OCI-LY3 (cell line): ENCODE measurements at regions not wholly inside any gene's neighbourhood (a gene's known extent, or its start where the extent isn't known, plus 50 kb on each side); places are given as distances from the start of the nearest gene placed in this dataset.

Experiments used
- H2AFZ ChIP-seq: fragments of 200-600, 300-600 bp; shearing (Covaris generic); 2 replicates; pipeline ENCODE4 v1.6.0; 2014; ENCODE audit warnings: antibody characterized with exemption, low read depth, low read length
- H3K27ac ChIP-seq: fragments of 200-600, 300-600 bp; sonication (generic); 2 replicates; pipeline ENCODE4 v1.5.1; 2014; ENCODE audit warnings: mild to moderate bottlenecking, low read length, moderate library complexity, mixed read lengths
- H3K27me3 ChIP-seq: fragments of 200-600, 300-600 bp; sonication (generic); 2 replicates; pipeline ENCODE4 v1.6.1; 2014; ENCODE audit warnings: low read depth, low read length, mixed read lengths
- H3K36me3 ChIP-seq: fragments of 200-600, 300-600 bp; sonication (generic); replicated peaks from 2 replicates; pipeline ENCODE3; 2014; ENCODE audit warnings: low read depth, low read length, mixed read lengths
- H3K4me1 ChIP-seq: fragments of 300-600, 200-600 bp; sonication (generic); 2 replicates; pipeline ENCODE4 v1.6.1; 2014; ENCODE audit warnings: low read length, mixed read lengths
- H3K4me2 ChIP-seq: fragments of 200-600, 300-600 bp; sonication (generic); 2 replicates; pipeline ENCODE4 v1.6.1; 2014; ENCODE audit warnings: low read length, mixed read lengths
- H3K4me3 ChIP-seq: fragments of 300-600, 200-600 bp; sonication (generic); 2 replicates; pipeline ENCODE4 v1.5.1; 2014; ENCODE audit warnings: antibody characterized with exemption, mild to moderate bottlenecking, low read length, moderate library complexity
- H3K79me2 ChIP-seq: fragments of 300-600, 200-600 bp; shearing (Covaris generic); 2 replicates; pipeline ENCODE4 v1.6.1; 2014; ENCODE audit warnings: mild to moderate bottlenecking, low read length, mixed read lengths
- H3K9ac ChIP-seq: fragments of 300-600, 200-600 bp; shearing (Covaris generic); 2 replicates; pipeline ENCODE4 v1.6.0; 2014; ENCODE audit warnings: mild to moderate bottlenecking, low read length, moderate library complexity
- H3K9me3 ChIP-seq: fragments of 200-600, 300-600 bp; shearing (Covaris generic); 2 replicates; pipeline ENCODE4 v1.6.1; 2014; ENCODE audit warnings: low read length, mixed read lengths; ENCODE audit not compliant: insufficient read depth
- H4K20me1 ChIP-seq: fragments of 200-600, 300-600 bp; sonication (generic); 2 replicates; pipeline ENCODE4 v1.6.1; 2016; ENCODE audit warnings: low read length, mixed read lengths; ENCODE audit not compliant: insufficient read depth
- CTCF ChIP-seq: fragments of 200-600, 300-600 bp; sonication (generic); IDR thresholded peaks from 2 replicates; pipeline ENCODE4 v1.5.1; 2014; ENCODE audit warnings: antibody characterized with exemption, low read length, low read depth
- EZH2phosphoT487 ChIP-seq: fragments of 200-600 bp; shearing (Covaris generic); IDR thresholded peaks from 2 replicates; pipeline ENCODE4 v1.6.1; 2018; ENCODE audit warnings: antibody characterized with exemption, mixed run types, low read depth

GRCh38 chr18:34482204-34482603 is 227.9 kb upstream of the DTNA start:
- Histone ChIP-seq H4K20me1 (no peaks in the 10 kb centered on the region), H3K36me3 (no peaks in the 10 kb centered on the region), H2AFZ (no peak overlapping the region), H3K79me2 (no peaks in the 10 kb centered on the region), H3K4me3 (no peak overlapping the region), H3K4me2 (no peak overlapping the region), H3K27ac (no peak overlapping the region), H3K4me1 (peaks cover 8% of the 10 kb centered on the region; the same call in 1 of the 2 replicates), H3K27me3 (no peaks in the 10 kb centered on the region), H3K9ac (no peak overlapping the region), H3K9me3 (no peaks in the 10 kb centered on the region)
- TF ChIP-seq CTCF (no peak), EZH2phosphoT487 (no peak)

GRCh38 chr18:34483198-34483597 is 226.9 kb upstream of the DTNA start:
- Histone ChIP-seq H3K4me1 (peaks cover 12% of the 10 kb centered on the region; the same call in 1 of the 2 replicates), H3K9me3 (no peaks in the 10 kb centered on the region), H3K4me2 (no peak overlapping the region)

GRCh38 chr18:34491719-34492118 is 218.4 kb upstream of the DTNA start:
- Histone ChIP-seq H3K36me3 (no peaks in the 10 kb centered on the region), H3K4me1 (0 out of 2 replicates have a peak, but pooled peaks cover 4% of the 10 kb centered on the region), H3K9ac (no peak overlapping the region), H2AFZ (no peak overlapping the region), H3K27ac (no peak overlapping the region), H3K4me3 (no peak overlapping the region), H4K20me1 (no peaks in the 10 kb centered on the region), H3K4me2 (no peak overlapping the region), H3K79me2 (no peaks in the 10 kb centered on the region), H3K27me3 (no peaks in the 10 kb centered on the region), H3K9me3 (no peaks in the 10 kb centered on the region)
- no peak for TF ChIP-seq CTCF
- no peak for TF ChIP-seq EZH2phosphoT487

More at GRCh38 chr18:34483198-34483597, 226.9 kb upstream of the DTNA start:
- no peaks in the 10 kb centered on the region for H4K20me1 ChIP-seq
- no peak for TF ChIP-seq CTCF
- no peaks in the 10 kb centered on the region for H3K36me3 ChIP-seq
- no peaks in the 10 kb centered on the region for H3K79me2 ChIP-seq
- no peak overlapping the region for H3K27ac ChIP-seq
- no peak overlapping the region for H3K4me3 ChIP-seq
- no peak overlapping the region for H3K9ac ChIP-seq
- H3K27me3 ChIP-seq, result no peaks in the 10 kb centered on the region
- no peak overlapping the region for H2AFZ ChIP-seq

- no peaks in the 10 kb centered on the region for H3K36me3 ChIP-seq
- 0 out of 2 replicates have a peak, but pooled peaks cover 4% of the 10 kb centered on the region for H3K4me1 ChIP-seq
- no peaks in the 10 kb centered on the region for H3K79me2 ChIP-seq
- H4K20me1 ChIP-seq, result no peaks in the 10 kb centered on the region
- H3K4me3 ChIP-seq, result no peak overlapping the region
- no peak overlapping the region for H3K9ac ChIP-seq
- no peak overlapping the region for H3K27ac ChIP-seq
- H3K27me3 ChIP-seq, result no peaks in the 10 kb centered on the region
- H2AFZ ChIP-seq, result no peak overlapping the region
- H3K4me2 ChIP-seq, result no peak overlapping the region
- TF ChIP-seq EZH2phosphoT487, result no peak
- TF ChIP-seq CTCF, result no peak
- H3K9me3 ChIP-seq, result no peaks in the 10 kb centered on the region
Measured at GRCh38 chr18:34492652-34493051, 217.4 kb upstream of the DTNA start.
